ENCODE measurements at regions not wholly inside any gene's neighbourhood (a gene's known extent, or its start where the extent isn't known, plus 50 kb on each side); places are given as distances from the start of the nearest gene placed in this dataset.

GRCh38 chr18:2293109-2293839 is 278.0 kb downstream of the METTL4 start:
- Histone ChIP-seq H3K27ac (ENCODE audit: low read depth in 2 of 2, low read length in 1 of 2) (no peak overlapping the region), H3K4me3 (ENCODE audit: low read depth in 2 of 2, low read length in 1 of 2) (no peak overlapping the region), H3K27me3 (ENCODE audit: insufficient read depth) (no peaks in the 10 kb centered on the region), H3K9ac (no peak overlapping the region), H3K79me2 (ENCODE audit: insufficient read depth) (no peaks in the 10 kb centered on the region), H3K9me3 (no peaks in the 10 kb centered on the region), H3F3A (replicated peaks; ENCODE audit: insufficient read depth) (no peaks in the 10 kb centered on the region), H4K20me1 (ENCODE audit: insufficient read depth) (no peaks in the 10 kb centered on the region), H3K4me1 (ENCODE audit: control insufficient read depth in 1 of 2, insufficient read depth in 2 of 2, low read depth in 1 of 2, low read length in 1 of 2) (no peaks in the 10 kb centered on the region), H3K36me3 (replicated peaks in 1 of 2; ENCODE audit: control insufficient read depth in 1 of 2, insufficient read depth in 2 of 2, low read length in 1 of 2) (no peaks in the 10 kb centered on the region), H3K4me2 (no peak overlapping the region), H3K9me2 (no peaks in the 10 kb centered on the region), H2AFZ (ENCODE audit: low read depth) (no peak overlapping the region)
- TF ChIP-seq RAD21 (IDR thresholded peaks at IDR 0.05; ENCODE audit: low read length) (no peak), FOSL2 (IDR thresholded peaks at IDR 0.05; ENCODE audit: borderline replicate concordance, low read depth) (no peak), SMC3 (IDR thresholded peaks at IDR 0.05; ENCODE audit: low read depth, low read length) (no peak), RCOR1 (IDR thresholded peaks at IDR 0.05; ENCODE audit: low read length) (no peak), IRF3 (IDR thresholded peaks at IDR 0.05; ENCODE audit: low read depth, low read length) (no peak), RFX5 (IDR thresholded peaks at IDR 0.05; ENCODE audit: low read length) (no peak), USF1 (IDR thresholded peaks at IDR 0.05; ENCODE audit: borderline replicate concordance, low read depth) (no peak), CTCF (IDR thresholded peaks at IDR 0.05) (peak; percentile 13; the same call in 1 of the 2 replicates)
- DNase-seq, result no peak
- POLR2A ChIA-PET, result no interaction called here
- CTCF ChIA-PET, result interaction anchor here (0.6 to 0.9 kb wide), 3 partner anchors 31 to 1390 kb away, joined by 3 read pairs; no protein-coding TSS in a partner anchor
- 28% methylated on average over 7 of the region's 7 CpGs for WGBS (ENCODE audit: low lambda C conversion rate)

- CTCF ChIA-PET, result no interaction called here
- TF ChIP-seq USF2 (IDR thresholded peaks at IDR 0.05; ENCODE audit: borderline replicate concordance, low read depth, low read length), result no peak
- TF ChIP-seq YY1 (IDR thresholded peaks at IDR 0.05; ENCODE audit: low read depth), result no peak
- no peak for TF ChIP-seq POLR2AphosphoS5 (IDR thresholded peaks at IDR 0.05; ENCODE audit: low read depth, low read length)
- TF ChIP-seq TEAD4 (IDR thresholded peaks at IDR 0.05; ENCODE audit: borderline replicate concordance, insufficient read depth), result no peak
- TF ChIP-seq ZBTB33 (IDR thresholded peaks at IDR 0.05; ENCODE audit: borderline replicate concordance, low read depth), result no peak
- TF ChIP-seq FOSL2 (IDR thresholded peaks at IDR 0.05; ENCODE audit: borderline replicate concordance, low read depth), result no peak
- no peak for TF ChIP-seq FOXJ3 (CRISPR knock-in tag; IDR thresholded peaks at IDR 0.05)
- TF ChIP-seq USF1 (IDR thresholded peaks at IDR 0.05; ENCODE audit: borderline replicate concordance, low read depth), result no peak
- no peak for TF ChIP-seq NRF1 (IDR thresholded peaks at IDR 0.05; ENCODE audit: low read depth, low read length)
- no peak for TF ChIP-seq RFX5 (IDR thresholded peaks at IDR 0.05; ENCODE audit: low read length)
- TF ChIP-seq MXI1 (IDR thresholded peaks at IDR 0.05; ENCODE audit: low read depth, low read length), result no peak
Measured at GRCh38 chr18:2301316-2301715, 270.0 kb downstream of the METTL4 start.

More at GRCh38 chr18:2301316-2301715, 270.0 kb downstream of the METTL4 start:
- POLR2A ChIA-PET, result no interaction called here
- Histone ChIP-seq H3K4me3 (ENCODE audit: low read depth in 2 of 2, low read length in 1 of 2) (no peak overlapping the region), H3F3A (replicated peaks; ENCODE audit: insufficient read depth) (peaks cover 18% of the 10 kb centered on the region), H3K9ac (no peak overlapping the region), H3K36me3 (replicated peaks in 1 of 2; ENCODE audit: control insufficient read depth in 1 of 2, insufficient read depth in 2 of 2, low read length in 1 of 2) (no peaks in the 10 kb centered on the region), H3K4me2 (no peak overlapping the region), H2AFZ (ENCODE audit: low read depth) (no peak overlapping the region), H3K9me3 (no peaks in the 10 kb centered on the region), H3K9me2 (no peaks in the 10 kb centered on the region), H4K20me1 (ENCODE audit: insufficient read depth) (no peaks in the 10 kb centered on the region), H3K79me2 (ENCODE audit: insufficient read depth) (no peaks in the 10 kb centered on the region), H3K27me3 (ENCODE audit: insufficient read depth) (no peaks in the 10 kb centered on the region), H3K4me1 (ENCODE audit: control insufficient read depth in 1 of 2, insufficient read depth in 2 of 2, low read depth in 1 of 2, low read length in 1 of 2) (peaks cover 0 to 17% of the 10 kb centered on the region in 2 experiments), H3K27ac (ENCODE audit: low read depth in 2 of 2, low read length in 1 of 2) (no peak overlapping the region)
- WGBS (ENCODE audit: low lambda C conversion rate), result 57% methylated on average over 2 of the region's 2 CpGs
- no peak for DNase-seq

Data from SK-N-SH (cell line).